Upper lobe of left lung (tissue), 6 donors: ENCODE measurements at regions not wholly inside any gene's neighbourhood (a gene's known extent, or its start where the extent isn't known, plus 50 kb on each side); places are given as distances from the start of the nearest gene placed in this dataset.

Source experiments
- ATAC-seq, 2 donors: fragments of 200-7000 bp; cut with Tn5 transposase; one replicate each; pipeline ENCODE4 v1.9.1; 2022; ENCODE audit warnings: mild to moderate bottlenecking in 2 of 2, moderate library complexity in 2 of 2; ENCODE audit not compliant: low FRiP score in 2 of 2
- DNase-seq, 2 donors: peaks; one replicate each; pipeline ENCODE4 v3.0.0-alpha.2; 2019 to 2020
- H3K27ac ChIP-seq, 4 donors: fragments of 200-600 bp; sonication (generic); one replicate each; pipeline ENCODE4 v1.5.1; 2016 to 2019
- H3K27me3 ChIP-seq, 4 donors: fragments of 200-600 bp; sonication (generic); one replicate each; pipeline ENCODE4 v1.5.1; 2017 to 2019
- H3K36me3 ChIP-seq, 4 donors: fragments of 200-600 bp; sonication (generic); one replicate each; pipeline ENCODE4 v1.5.1; 2016 to 2019
- H3K4me1 ChIP-seq, 4 donors: fragments of 200-600 bp; sonication (generic); one replicate each; pipeline ENCODE4 v1.5.1; 2018 to 2019
- H3K4me3 ChIP-seq, 4 donors: fragments of 200-600 bp; sonication (generic); one replicate each; pipeline ENCODE4 v1.5.1; 2017 to 2019; ENCODE audit warnings: mild to moderate bottlenecking in 2 of 4, moderate library complexity in 1 of 4
- H3K9me3 ChIP-seq, 4 donors: fragments of 200-600 bp; sonication (generic); one replicate each; pipeline ENCODE4 v1.5.1; 2018 to 2019
- EP300 ChIP-seq, 4 donors: sonication (generic); formaldehyde crosslinking; IDR thresholded peaks; one replicate each; pipeline ENCODE4 v1.5.1; 2017; ENCODE audit warnings: antibody characterized with exemption in 4 of 4, control low read depth in 2 of 4
- POLR2A ChIP-seq, 4 donors: fragments of 450-650 bp; IDR thresholded peaks; one replicate each; pipeline ENCODE4 v1.5.1; 2016 to 2017; ENCODE audit warnings: antibody characterized with exemption in 4 of 4, mild to moderate bottlenecking in 2 of 4
- POLR2AphosphoS5 ChIP-seq, 2 donors: sonication (generic); formaldehyde crosslinking; IDR thresholded peaks; one replicate each; pipeline ENCODE4 v1.5.1; 2017; ENCODE audit warnings: antibody characterized with exemption in 2 of 2
- WGBS, 2 donors: methylation state at CpG; one replicate each; pipeline ENCODE4 v1.1.5; 2017 to 2018; 5-methylcytosine and 5-hydroxymethylcytosine counted together
- TF ChIP-seq, protein P1 (sequence below), 6 experiments: fragments of 450-650 bp in 4 of 6; fragments of 200-600 bp in 2 of 6; sonication (generic) in 2 of 6; IDR thresholded peaks; one replicate each; pipeline ENCODE4 v1.5.1; 2016 to 2019; ENCODE audit warnings: antibody characterized with exemption in 6 of 6
- donor health status: DM: no; HTN: no; CAD: no; lungs with moderate emphysema.
- donor health status: DM: no; HTN: yes; CAD: no; lungs with severe emphysema.

GRCh38 chr7:79719216-79719615 lies 265.7 kb upstream of the MAGI2 start:
- Histone ChIP-seq H3K4me1 (no peaks in the 10 kb centered on the region), H3K27ac (no peak overlapping the region), H3K4me3 (no peak overlapping the region), H3K27me3 (no peaks in the 10 kb centered on the region), H3K9me3 (no peaks in the 10 kb centered on the region), H3K36me3 (no peaks in the 10 kb centered on the region)
- ATAC-seq = no peak
- no peak for DNase-seq
- no peak for TF ChIP-seq EP300 (IDR thresholded peaks at IDR 0.05)
- no peak for TF ChIP-seq POLR2A (IDR thresholded peaks at IDR 0.05)
- no peak for TF ChIP-seq POLR2AphosphoS5 (IDR thresholded peaks at IDR 0.05)
- TF ChIP-seq, protein P1, sequence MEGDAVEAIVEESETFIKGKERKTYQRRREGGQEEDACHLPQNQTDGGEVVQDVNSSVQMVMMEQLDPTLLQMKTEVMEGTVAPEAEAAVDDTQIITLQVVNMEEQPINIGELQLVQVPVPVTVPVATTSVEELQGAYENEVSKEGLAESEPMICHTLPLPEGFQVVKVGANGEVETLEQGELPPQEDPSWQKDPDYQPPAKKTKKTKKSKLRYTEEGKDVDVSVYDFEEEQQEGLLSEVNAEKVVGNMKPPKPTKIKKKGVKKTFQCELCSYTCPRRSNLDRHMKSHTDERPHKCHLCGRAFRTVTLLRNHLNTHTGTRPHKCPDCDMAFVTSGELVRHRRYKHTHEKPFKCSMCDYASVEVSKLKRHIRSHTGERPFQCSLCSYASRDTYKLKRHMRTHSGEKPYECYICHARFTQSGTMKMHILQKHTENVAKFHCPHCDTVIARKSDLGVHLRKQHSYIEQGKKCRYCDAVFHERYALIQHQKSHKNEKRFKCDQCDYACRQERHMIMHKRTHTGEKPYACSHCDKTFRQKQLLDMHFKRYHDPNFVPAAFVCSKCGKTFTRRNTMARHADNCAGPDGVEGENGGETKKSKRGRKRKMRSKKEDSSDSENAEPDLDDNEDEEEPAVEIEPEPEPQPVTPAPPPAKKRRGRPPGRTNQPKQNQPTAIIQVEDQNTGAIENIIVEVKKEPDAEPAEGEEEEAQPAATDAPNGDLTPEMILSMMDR (IDR thresholded peaks at IDR 0.05) = no peak
- 89 to 90% methylated on average over 2 to 3 of the region's 3 CpGs for WGBS, 2 donors

DNA sequence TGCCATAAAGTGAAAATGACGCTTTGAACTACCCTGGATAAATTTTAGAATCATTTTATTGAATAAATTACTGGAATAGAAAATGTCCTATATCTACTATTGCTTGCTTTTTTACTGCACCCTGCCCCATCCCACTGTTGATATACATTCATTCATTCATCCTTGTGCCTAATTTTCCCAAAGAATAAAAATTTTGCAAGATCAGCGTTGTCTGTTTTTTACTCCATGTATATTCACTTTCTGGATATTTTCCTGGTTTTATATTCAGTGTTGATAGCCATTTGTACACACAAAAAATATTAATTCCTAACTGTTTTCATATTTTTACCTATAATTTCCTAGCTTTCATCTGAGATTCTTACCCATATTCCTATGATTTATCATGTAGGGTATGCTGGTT lies 262.9 kb upstream of the MAGI2 start:
- 82 to 86% methylated on average over 2 of the region's 2 CpGs for WGBS, 2 donors
- Histone ChIP-seq H3K36me3 (no peaks in the 10 kb centered on the region), H3K4me1 (no peaks in the 10 kb centered on the region), H3K9me3 (no peaks in the 10 kb centered on the region), H3K27me3 (no peaks in the 10 kb centered on the region), H3K27ac (no peak overlapping the region), H3K4me3 (no peak overlapping the region)
- no peak for TF ChIP-seq POLR2AphosphoS5 (IDR thresholded peaks at IDR 0.05)
- TF ChIP-seq POLR2A (IDR thresholded peaks at IDR 0.05) = no peak
- TF ChIP-seq, protein P1 (IDR thresholded peaks at IDR 0.05) = no peak
- TF ChIP-seq EP300 (IDR thresholded peaks at IDR 0.05) = no peak
- ATAC-seq = no peak
- no peak for DNase-seq

DNA sequence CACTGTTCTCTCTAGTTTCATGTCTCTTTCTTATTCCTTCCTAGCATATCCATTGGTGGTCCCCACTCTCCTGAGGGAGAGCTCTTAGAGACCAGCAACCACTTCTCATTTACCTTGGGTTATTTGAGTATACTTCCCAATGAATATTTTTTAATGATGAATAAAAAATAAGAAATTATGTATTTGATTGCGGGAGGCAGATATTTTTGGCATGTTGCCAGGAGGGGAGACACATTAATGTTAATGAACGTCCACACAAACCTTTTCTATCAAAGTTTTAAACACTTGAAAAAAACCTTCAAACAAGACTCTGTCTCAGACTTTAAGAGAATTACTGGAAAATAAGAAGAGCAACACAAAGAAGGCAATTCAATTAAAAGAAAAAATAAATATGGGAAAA lies 260.6 kb upstream of the MAGI2 start:
- ATAC-seq = no peak
- TF ChIP-seq POLR2A (IDR thresholded peaks at IDR 0.05) = no peak
- no peak for TF ChIP-seq EP300 (IDR thresholded peaks at IDR 0.05)
- TF ChIP-seq POLR2AphosphoS5 (IDR thresholded peaks at IDR 0.05) = no peak
- TF ChIP-seq, protein P1 (IDR thresholded peaks at IDR 0.05) = no peak
- H3K27me3 ChIP-seq = no peaks in the 10 kb centered on the region
- WGBS, 2 donors = 62 to 72% methylated on average over 2 of the region's 2 CpGs
- H3K4me1 ChIP-seq = no peaks in the 10 kb centered on the region
- H3K27ac ChIP-seq = no peak overlapping the region
- H3K9me3 ChIP-seq = no peaks in the 10 kb centered on the region
- DNase-seq = no peak
- H3K4me3 ChIP-seq = no peak overlapping the region
- no peaks in the 10 kb centered on the region for H3K36me3 ChIP-seq

DNA sequence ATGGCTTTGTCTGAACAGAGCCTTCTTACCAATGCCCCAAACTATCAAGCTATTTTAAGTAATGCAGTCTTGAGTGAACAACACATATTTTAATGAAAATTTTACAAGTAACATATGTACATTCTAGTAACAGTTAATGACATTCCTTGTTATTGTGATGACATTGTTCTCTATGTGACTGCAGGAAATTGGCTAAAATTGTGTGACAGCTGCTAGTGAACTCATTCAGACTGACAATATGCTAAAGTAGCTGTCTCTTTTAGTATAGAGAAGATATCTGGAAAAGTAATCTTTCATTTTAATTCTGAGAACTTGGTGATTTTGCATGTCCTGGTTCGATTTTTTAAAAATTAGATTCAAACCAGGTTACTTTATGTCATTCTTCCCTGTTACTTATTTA lies 259.8 kb upstream of the MAGI2 start:
- no peaks in the 10 kb centered on the region for H3K27me3 ChIP-seq
- no peaks in the 10 kb centered on the region for H3K9me3 ChIP-seq
- WGBS, 2 donors = 31 to 56% methylated on average over 1 of the region's 1 CpG
- no peaks in the 10 kb centered on the region for H3K4me1 ChIP-seq
- no peak overlapping the region for H3K27ac ChIP-seq
- TF ChIP-seq POLR2AphosphoS5 (IDR thresholded peaks at IDR 0.05) (no peak), EP300 (IDR thresholded peaks at IDR 0.05) (no peak), POLR2A (IDR thresholded peaks at IDR 0.05) (no peak)
- TF ChIP-seq, protein P1 (IDR thresholded peaks at IDR 0.05) = no peak
- H3K36me3 ChIP-seq = no peaks in the 10 kb centered on the region
- DNase-seq (no peak), ATAC-seq (no peak)
- H3K4me3 ChIP-seq = no peak overlapping the region

- 75 to 76% methylated on average over 4 of the region's 4 CpGs for WGBS, 2 donors
- Histone ChIP-seq H3K36me3 (no peaks in the 10 kb centered on the region), H3K4me3 (no peak overlapping the region), H3K4me1 (no peaks in the 10 kb centered on the region), H3K9me3 (no peaks in the 10 kb centered on the region), H3K27me3 (no peaks in the 10 kb centered on the region), H3K27ac (no peak overlapping the region)
- no peak for DNase-seq
- TF ChIP-seq, protein P1 (IDR thresholded peaks at IDR 0.05) = no peak
- TF ChIP-seq EP300 (IDR thresholded peaks at IDR 0.05) (no peak), POLR2AphosphoS5 (IDR thresholded peaks at IDR 0.05) (no peak), POLR2A (IDR thresholded peaks at IDR 0.05) (no peak)
- ATAC-seq = no peak
Measured at GRCh38 chr7:79711660-79712059, 258.2 kb upstream of the MAGI2 start.
